ENCODE measurements at regions not wholly inside any gene's neighbourhood (a gene's known extent, or its start where the extent isn't known, plus 50 kb on each side); places are given as distances from the start of the nearest gene placed in this dataset.

DNA sequence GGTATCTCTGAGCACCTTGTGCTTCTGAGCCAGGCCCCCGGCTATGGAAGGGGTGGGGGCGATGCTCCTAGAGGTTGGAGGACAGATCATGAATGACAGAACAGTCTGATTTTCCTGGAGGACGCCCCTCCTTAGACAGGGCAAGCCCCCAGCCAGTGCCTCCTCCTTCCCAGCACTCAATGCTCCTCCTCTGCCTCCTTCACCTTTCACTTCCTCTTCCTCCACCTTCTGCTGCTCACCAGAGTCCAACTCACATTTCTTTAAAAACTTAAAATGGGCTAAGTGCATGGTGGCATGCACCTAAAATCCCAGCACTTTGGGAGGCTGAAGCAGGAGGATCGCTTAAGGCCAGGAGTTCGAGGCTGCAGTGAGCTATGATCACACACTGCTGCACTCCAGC, 71.1 kb upstream of the CUX1 start:
- no peaks in the 10 kb centered on the region for H3K36me3 ChIP-seq (ENCODE audit: insufficient read depth, low read length, poor library complexity, severe bottlenecking)
- intact Hi-C loops (cut with micrococcal nuclease; ENCODE audit: unreplicated experiment), result no loop called here
- H3K4me3 ChIP-seq (ENCODE audit: low read depth, low read length, poor library complexity, severe bottlenecking), result no peak overlapping the region
- H3K9me3 ChIP-seq (ENCODE audit: low read depth, low read length, poor library complexity, severe bottlenecking), result no peaks in the 10 kb centered on the region
- H3K27me3 ChIP-seq (replicated peaks; ENCODE audit: insufficient read depth, low read depth, low read length, poor library complexity), result no peaks in the 10 kb centered on the region
- no peak overlapping the region for H3K27ac ChIP-seq (ENCODE audit: low read depth, low read length, poor library complexity, severe bottlenecking)
- TF ChIP-seq CTCF (conservative IDR thresholded peaks at IDR 0.05; ENCODE audit: low read depth, low read length) (no peak), EZH2 (IDR thresholded peaks at IDR 0.05; ENCODE audit: borderline replicate concordance, low read depth, low read length, poor library complexity, severe bottlenecking) (no peak)
- ChIA-PET CTCF (no interaction called here), POLR2A (ENCODE audit: low non-redundant PET) (no interaction called here)
- peaks cover 6% of the 10 kb centered on the region for H3K4me1 ChIP-seq (ENCODE audit: insufficient read depth, low read length, poor library complexity, severe bottlenecking)
- no TSS peak for BruUV-seq (replicated peaks)
- DNase-seq (ENCODE audit: low spot score), result no peak

GRCh38 chr7:101747053-101747878, 70.2 kb upstream of the CUX1 start:
- no peak overlapping the region for H3K27ac ChIP-seq (ENCODE audit: low read depth, low read length, poor library complexity, severe bottlenecking)
- ChIA-PET CTCF (no interaction called here), POLR2A (ENCODE audit: low non-redundant PET) (no interaction called here)
- no TSS peak for BruUV-seq (replicated peaks)
- H3K9me3 ChIP-seq (ENCODE audit: low read depth, low read length, poor library complexity, severe bottlenecking), result no peaks in the 10 kb centered on the region
- no peak for TF ChIP-seq EZH2 (IDR thresholded peaks at IDR 0.05; ENCODE audit: borderline replicate concordance, low read depth, low read length, poor library complexity, severe bottlenecking)
- no peak for TF ChIP-seq CTCF (conservative IDR thresholded peaks at IDR 0.05; ENCODE audit: low read depth, low read length)
- H3K36me3 ChIP-seq (ENCODE audit: insufficient read depth, low read length, poor library complexity, severe bottlenecking), result no peaks in the 10 kb centered on the region
- no peak for DNase-seq (ENCODE audit: low spot score)
- no peak overlapping the region for H3K4me3 ChIP-seq (ENCODE audit: low read depth, low read length, poor library complexity, severe bottlenecking)
- H3K27me3 ChIP-seq (replicated peaks; ENCODE audit: insufficient read depth, low read depth, low read length, poor library complexity), result no peaks in the 10 kb centered on the region
- intact Hi-C loops (cut with micrococcal nuclease; ENCODE audit: unreplicated experiment), result no loop called here
- H3K4me1 ChIP-seq (ENCODE audit: insufficient read depth, low read length, poor library complexity, severe bottlenecking), result peaks cover 6% of the 10 kb centered on the region

- Histone ChIP-seq H3K9me3 (ENCODE audit: low read depth, low read length, poor library complexity, severe bottlenecking) (no peaks in the 10 kb centered on the region), H3K4me3 (ENCODE audit: low read depth, low read length, poor library complexity, severe bottlenecking) (no peak overlapping the region), H3K4me1 (ENCODE audit: insufficient read depth, low read length, poor library complexity, severe bottlenecking) (peaks cover 6% of the 10 kb centered on the region), H3K36me3 (ENCODE audit: insufficient read depth, low read length, poor library complexity, severe bottlenecking) (no peaks in the 10 kb centered on the region), H3K27ac (ENCODE audit: low read depth, low read length, poor library complexity, severe bottlenecking) (no peak overlapping the region), H3K27me3 (replicated peaks; ENCODE audit: insufficient read depth, low read depth, low read length, poor library complexity) (no peaks in the 10 kb centered on the region)
- TF ChIP-seq EZH2 (IDR thresholded peaks at IDR 0.05; ENCODE audit: borderline replicate concordance, low read depth, low read length, poor library complexity, severe bottlenecking) (no peak), CTCF (conservative IDR thresholded peaks at IDR 0.05; ENCODE audit: low read depth, low read length) (no peak)
- POLR2A ChIA-PET (ENCODE audit: low non-redundant PET), result no interaction called here
- intact Hi-C loops (cut with micrococcal nuclease; ENCODE audit: unreplicated experiment), result no loop called here
- CTCF ChIA-PET, result no interaction called here
- no peak for DNase-seq (ENCODE audit: low spot score)
- no TSS peak for BruUV-seq (replicated peaks)
Measured at GRCh38 chr7:101747879-101748345, 69.5 kb upstream of the CUX1 start.

All from A673 (cell line).